GM13976 (cell line): ENCODE measurements at regions not wholly inside any gene's neighbourhood (a gene's known extent, or its start where the extent isn't known, plus 50 kb on each side); places are given as distances from the start of the nearest gene placed in this dataset.
"Not testable (repeated sequence)": the region's sequence is repeated elsewhere in the genome, so short reads cannot be mapped to it uniquely, and the experiment has no call there.

Source experiments
- DNase-seq: peaks from one replicate; pipeline ENCODE4 v3.0.0; 2012; ENCODE audit warnings: low spot score
- in situ Hi-C: fragments of 300-500 bp; cut with MboI; formaldehyde crosslinking; loops from one replicate; pipeline ENCODE4 v1.12.0; 2022; ENCODE audit warnings: low sequenced_read_pairs, mixed read lengths, inconsistent platforms; ENCODE audit not compliant: unreplicated experiment
- TF ChIP-seq, protein P1 (sequence below): IDR thresholded peaks from 2 replicates; pipeline ENCODE4 v1.5.1; 2012; ENCODE audit warnings: borderline replicate concordance, mild to moderate bottlenecking; ENCODE audit not compliant: insufficient read depth; ENCODE audit errors: extremely low read depth, missing control alignments, control extremely low read depth

DNA sequence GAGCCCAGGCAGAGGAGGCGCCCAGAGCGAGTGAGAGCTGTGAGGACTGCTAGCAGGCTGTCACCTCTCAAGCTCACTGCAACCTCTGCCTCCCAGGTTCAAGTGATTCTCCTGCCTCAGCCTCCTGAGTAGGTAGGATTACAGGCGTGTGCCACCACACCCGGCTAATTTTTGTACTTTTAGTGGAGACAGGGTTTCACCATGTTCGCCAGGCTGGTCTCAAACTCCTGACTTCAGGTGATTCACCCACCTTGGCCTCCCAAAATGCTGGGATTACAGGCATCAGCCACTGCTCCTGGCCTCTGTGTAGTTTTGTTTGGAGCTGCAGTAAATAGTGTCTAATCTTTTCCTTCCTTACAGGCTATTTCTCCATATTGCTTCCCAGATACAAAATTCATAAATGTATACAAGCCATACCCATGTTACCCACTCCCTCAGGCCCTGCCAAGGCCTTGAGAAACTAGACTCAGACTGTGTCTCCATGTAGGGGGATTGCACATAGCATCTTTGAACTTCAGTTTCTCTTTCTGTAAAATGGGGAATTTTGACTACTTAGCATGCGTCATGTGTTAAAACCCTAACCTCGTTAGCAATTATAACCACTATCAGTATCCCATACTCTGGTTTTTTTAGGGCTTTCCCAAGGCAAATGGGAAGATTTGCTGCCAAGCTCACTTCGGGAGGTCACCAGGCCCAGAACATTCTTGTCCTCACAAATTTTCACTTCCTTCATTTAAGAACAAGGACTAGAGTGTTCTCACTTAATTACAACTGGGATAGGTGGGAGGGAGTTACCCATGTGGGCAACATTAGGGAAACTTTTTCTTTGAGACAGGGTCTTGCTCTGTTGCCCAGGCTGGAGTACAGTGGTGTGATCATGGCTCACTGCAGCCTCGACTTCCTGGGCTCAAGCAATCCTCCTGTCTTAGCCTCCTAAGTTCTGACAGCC, 67.3 kb upstream of the DDR1 start:
- TF ChIP-seq, protein P1, sequence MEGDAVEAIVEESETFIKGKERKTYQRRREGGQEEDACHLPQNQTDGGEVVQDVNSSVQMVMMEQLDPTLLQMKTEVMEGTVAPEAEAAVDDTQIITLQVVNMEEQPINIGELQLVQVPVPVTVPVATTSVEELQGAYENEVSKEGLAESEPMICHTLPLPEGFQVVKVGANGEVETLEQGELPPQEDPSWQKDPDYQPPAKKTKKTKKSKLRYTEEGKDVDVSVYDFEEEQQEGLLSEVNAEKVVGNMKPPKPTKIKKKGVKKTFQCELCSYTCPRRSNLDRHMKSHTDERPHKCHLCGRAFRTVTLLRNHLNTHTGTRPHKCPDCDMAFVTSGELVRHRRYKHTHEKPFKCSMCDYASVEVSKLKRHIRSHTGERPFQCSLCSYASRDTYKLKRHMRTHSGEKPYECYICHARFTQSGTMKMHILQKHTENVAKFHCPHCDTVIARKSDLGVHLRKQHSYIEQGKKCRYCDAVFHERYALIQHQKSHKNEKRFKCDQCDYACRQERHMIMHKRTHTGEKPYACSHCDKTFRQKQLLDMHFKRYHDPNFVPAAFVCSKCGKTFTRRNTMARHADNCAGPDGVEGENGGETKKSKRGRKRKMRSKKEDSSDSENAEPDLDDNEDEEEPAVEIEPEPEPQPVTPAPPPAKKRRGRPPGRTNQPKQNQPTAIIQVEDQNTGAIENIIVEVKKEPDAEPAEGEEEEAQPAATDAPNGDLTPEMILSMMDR, result no peak

DNA sequence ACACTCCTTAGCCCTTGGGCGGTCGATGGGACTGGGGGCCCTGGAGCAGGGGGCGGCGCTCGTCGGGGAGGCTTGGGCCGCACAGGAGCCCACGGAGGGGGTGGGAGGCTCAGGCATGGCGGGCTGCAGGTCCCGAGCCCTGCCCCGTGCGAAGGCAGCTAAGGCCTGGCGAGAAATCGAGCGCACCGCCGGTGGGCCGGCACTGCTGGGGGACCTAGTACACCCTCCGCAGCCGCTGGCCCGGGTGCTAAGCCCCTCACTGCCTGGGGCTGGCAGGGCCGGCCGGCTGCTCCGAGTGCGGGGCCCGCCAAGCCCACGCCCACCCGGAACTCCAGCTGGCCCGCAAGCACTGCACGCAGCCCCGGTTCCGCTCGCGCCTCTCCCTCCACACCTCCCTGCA, 68.0 kb upstream of the DDR1 start:
- in situ Hi-C loops, DNase-seq: not testable (repeated sequence)

More for the DNA sequence above, 67.3 kb upstream of the DDR1 start:
- in situ Hi-C loops, result no loop called here
- DNase-seq, result peak; percentile 65

DNA sequence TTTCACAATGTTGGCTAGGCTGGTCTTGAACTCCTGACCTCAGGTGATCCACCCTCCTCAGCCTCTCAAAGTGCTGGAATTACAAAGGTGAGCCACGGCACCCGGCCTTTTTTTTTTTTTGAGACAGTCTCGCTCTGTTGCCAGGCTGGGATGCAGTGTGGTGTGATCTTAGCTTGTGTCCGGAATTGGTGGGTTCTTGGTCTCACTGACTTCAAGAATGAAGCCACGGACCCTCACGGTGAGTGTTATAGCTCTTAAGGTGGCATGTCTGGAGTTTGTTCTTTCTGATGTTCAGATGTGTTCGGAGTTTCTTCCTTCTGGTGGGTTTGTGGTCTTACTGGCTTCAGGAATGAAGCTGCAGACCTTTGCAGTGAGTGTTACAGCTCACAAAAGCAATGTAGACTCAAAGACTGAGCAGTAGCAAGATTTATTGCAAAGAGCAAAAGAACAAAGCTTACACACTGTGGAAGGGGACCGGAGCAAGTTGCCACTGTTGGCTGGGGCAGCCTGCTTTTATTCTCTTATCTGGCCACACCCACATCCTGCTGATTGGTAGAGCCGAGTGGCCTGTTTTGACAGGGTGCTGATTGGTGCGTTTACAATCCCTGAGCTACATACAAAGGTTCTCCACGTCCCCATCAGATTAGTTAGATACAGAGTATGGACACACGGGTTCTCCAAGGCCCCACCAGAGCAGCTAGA, 69.1 kb upstream of the DDR1 start:
- DNase-seq, in situ Hi-C loops: not testable (repeated sequence)

DNA sequence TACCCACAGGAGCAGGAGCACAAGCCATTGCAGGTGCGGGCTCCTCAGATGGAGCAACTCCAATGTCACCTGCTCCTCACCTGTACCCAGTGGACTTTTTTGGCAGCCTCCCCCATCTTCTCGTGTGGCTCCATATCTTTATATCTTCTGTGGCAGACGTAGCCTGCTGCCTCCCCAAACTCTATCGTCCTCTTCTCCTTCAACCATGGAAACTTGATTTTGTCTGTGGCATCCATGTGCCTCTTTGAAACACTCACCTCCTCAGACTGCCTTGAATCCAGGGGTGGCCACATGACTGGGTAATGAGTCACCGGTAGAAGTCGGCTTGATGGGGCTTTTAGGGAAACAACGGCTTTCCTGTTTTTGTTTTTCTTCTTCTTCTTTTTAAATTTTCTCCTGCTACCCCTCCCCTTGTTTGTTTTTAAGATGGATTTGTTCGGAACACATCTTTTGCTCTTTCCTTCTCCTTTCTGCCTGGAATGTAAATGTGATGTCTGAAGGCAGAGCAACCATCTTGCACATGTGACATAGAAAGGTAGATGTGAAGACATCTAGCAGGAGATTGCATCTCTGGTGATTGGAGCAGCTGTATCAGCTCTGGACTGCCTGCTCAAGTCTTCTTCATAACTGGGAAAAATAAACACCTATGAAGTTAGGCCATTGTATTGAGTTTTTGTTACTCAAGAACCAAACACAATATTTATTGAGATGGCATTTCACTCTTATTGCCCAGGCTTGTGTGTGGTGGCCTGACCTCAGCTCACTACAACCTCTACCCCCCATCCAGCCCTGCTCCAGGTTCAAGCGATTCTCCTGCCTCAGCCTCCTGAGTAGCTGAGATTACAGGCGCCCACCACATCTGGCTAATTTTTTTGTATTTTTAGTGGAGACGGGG, 69.9 kb upstream of the DDR1 start:
- no peak for DNase-seq
- in situ Hi-C loops, result loop anchor here (5.0 kb wide), 1 partner anchor 52 kb away; no protein-coding TSS in a partner anchor
- TF ChIP-seq, protein P1, result no peak

DNA sequence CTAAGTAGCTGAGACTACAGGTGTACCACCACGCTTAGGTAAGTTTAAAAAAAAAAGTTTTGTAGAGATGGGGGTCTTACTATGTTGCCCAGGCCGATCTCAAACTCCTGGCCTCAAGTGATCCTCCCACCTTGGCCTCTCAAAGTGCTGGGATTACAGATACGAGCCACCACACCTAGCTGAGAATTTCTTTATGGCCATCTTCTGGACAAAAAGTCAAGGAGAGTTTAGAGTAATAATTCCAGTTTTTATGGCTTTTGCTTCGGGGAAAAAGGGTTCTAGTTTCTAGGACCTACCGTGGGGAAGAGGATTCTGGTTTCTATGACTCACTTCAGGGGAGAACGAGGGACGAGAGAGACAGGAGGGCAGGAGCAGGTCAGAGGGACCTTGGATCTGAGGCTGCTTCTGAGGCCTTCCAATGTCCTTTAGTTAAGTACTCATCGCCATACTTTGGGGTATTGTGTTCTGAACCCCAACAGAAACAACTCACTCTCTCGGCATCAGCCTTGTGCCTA, 69.3 kb upstream of the IER3 start:
- TF ChIP-seq, protein P1, result no peak
- in situ Hi-C loops, result loop anchor here (5.0 kb wide), 1 partner anchor 51 kb away; no protein-coding TSS in a partner anchor
- DNase-seq, result no peak

DNA sequence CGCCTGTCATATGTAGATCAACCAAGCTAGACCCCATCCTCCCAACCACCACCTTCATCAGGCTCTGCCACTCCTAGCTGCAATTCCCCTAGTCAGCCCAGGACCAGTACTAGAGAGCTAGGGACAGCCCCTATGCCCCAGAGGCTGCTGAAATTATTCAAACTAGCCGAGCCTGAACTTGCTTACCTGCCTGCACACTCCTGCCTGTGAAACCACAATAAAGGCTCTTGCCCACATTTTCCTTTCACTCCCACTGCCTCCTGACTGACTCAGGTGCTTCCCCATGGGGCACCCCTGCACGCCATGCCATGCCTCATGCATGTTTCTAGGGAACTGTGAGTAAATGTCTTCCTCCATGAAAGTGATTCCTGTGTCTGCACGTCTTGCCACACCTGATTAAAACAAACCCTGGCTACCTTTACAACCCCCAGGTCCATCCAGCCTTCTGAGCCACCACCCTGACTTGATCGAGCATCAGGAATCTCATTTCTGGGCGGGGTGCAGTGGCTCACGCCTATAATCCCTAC, 66.5 kb upstream of the IER3 start:
- in situ Hi-C loops, result loop anchor here (5.0 kb wide), 1 partner anchor 49 kb away; no protein-coding TSS in a partner anchor
- TF ChIP-seq, protein P1, result no peak
- peak; percentile 50 for DNase-seq

DNA sequence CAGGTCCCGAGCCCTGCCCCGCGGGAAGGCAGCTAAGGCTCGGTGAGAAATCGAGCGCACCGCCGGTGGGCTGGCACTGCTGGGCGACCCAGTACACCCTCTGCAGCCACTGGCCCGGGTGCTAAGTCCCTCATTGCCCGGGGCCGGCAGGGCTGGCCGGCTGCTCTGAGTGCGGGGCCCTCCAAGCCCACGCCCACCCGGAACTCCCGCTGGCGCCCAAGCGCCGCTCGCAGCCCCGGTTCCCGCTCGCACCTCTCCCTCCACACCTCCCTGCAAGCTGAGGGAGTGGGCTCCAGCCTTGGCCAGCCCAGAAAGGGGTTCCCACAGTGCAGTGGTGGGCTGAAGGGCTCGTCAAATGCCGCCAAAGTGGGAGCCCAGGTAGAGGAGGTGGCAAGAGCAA, 63.2 kb upstream of the IER3 start:
- DNase-seq, in situ Hi-C loops: not testable (repeated sequence)
